ENCODE measurements at regions not wholly inside any gene's neighbourhood (a gene's known extent, or its start where the extent isn't known, plus 50 kb on each side); places are given as distances from the start of the nearest gene placed in this dataset.

GRCh38 chr16:51041546-51041945, 109.5 kb downstream of the SALL1 start:
- DNase-seq (ENCODE audit: low read depth), result no peak
- in situ Hi-C loops (cut with HindIII; ENCODE audit: low pct_unique_long_range_greater_than_20kb, low sequenced_read_pairs), result no loop called here

GRCh38 chr16:51040637-51041036, 110.4 kb downstream of the SALL1 start:
- no peak for DNase-seq (ENCODE audit: low read depth)
- in situ Hi-C loops (cut with HindIII; ENCODE audit: low pct_unique_long_range_greater_than_20kb, low sequenced_read_pairs), result no loop called here

- in situ Hi-C loops (cut with HindIII; ENCODE audit: low pct_unique_long_range_greater_than_20kb, low sequenced_read_pairs), result no loop called here
- no peak for DNase-seq (ENCODE audit: low read depth)
Observed at GRCh38 chr16:51039638-51040331, 111.3 kb downstream of the SALL1 start.

- no peak for DNase-seq (ENCODE audit: low read depth)
- in situ Hi-C loops (cut with HindIII; ENCODE audit: low pct_unique_long_range_greater_than_20kb, low sequenced_read_pairs), result no loop called here
Observed at GRCh38 chr16:51035711-51036110, 115.4 kb downstream of the SALL1 start.

GRCh38 chr16:51035110-51035498, 116.0 kb downstream of the SALL1 start:
- in situ Hi-C loops (cut with HindIII; ENCODE audit: low pct_unique_long_range_greater_than_20kb, low sequenced_read_pairs), result no loop called here
- no peak for DNase-seq (ENCODE audit: low read depth)

- in situ Hi-C loops (cut with HindIII; ENCODE audit: low pct_unique_long_range_greater_than_20kb, low sequenced_read_pairs), result no loop called here
Observed at GRCh38 chr16:51034481-51035109, 116.5 kb downstream of the SALL1 start.

GRCh38 chr16:51031598-51031997, 119.5 kb downstream of the SALL1 start:
- in situ Hi-C loops (cut with HindIII; ENCODE audit: low pct_unique_long_range_greater_than_20kb, low sequenced_read_pairs), result no loop called here

More at GRCh38 chr16:51034481-51035109, 116.5 kb downstream of the SALL1 start:
- no peak for DNase-seq (ENCODE audit: low read depth)

GRCh38 chr16:51030516-51030915, 120.6 kb downstream of the SALL1 start:
- in situ Hi-C loops (cut with HindIII; ENCODE audit: low pct_unique_long_range_greater_than_20kb, low sequenced_read_pairs), result no loop called here
- no peak for DNase-seq (ENCODE audit: low read depth)

More at GRCh38 chr16:51031598-51031997, 119.5 kb downstream of the SALL1 start:
- DNase-seq (ENCODE audit: low read depth), result no peak

- DNase-seq (ENCODE audit: low read depth), result no peak
- in situ Hi-C loops (cut with HindIII; ENCODE audit: low pct_unique_long_range_greater_than_20kb, low sequenced_read_pairs), result no loop called here
Observed at GRCh38 chr16:51025588-51026290, 125.3 kb downstream of the SALL1 start.

- no peak for DNase-seq (ENCODE audit: low read depth)
- in situ Hi-C loops (cut with HindIII; ENCODE audit: low pct_unique_long_range_greater_than_20kb, low sequenced_read_pairs), result no loop called here
Observed at GRCh38 chr16:51024703-51025102, 126.4 kb downstream of the SALL1 start.

- DNase-seq (ENCODE audit: low read depth), result no peak
Observed at GRCh38 chr16:51022955-51023354, 128.1 kb downstream of the SALL1 start.

GRCh38 chr16:51019617-51020016, 131.5 kb downstream of the SALL1 start:
- DNase-seq (ENCODE audit: low read depth), result no peak
- in situ Hi-C loops (cut with HindIII; ENCODE audit: low pct_unique_long_range_greater_than_20kb, low sequenced_read_pairs), result no loop called here

More at GRCh38 chr16:51022955-51023354, 128.1 kb downstream of the SALL1 start:
- in situ Hi-C loops (cut with HindIII; ENCODE audit: low pct_unique_long_range_greater_than_20kb, low sequenced_read_pairs), result no loop called here

GRCh38 chr16:51017969-51018368, 133.1 kb downstream of the SALL1 start:
- in situ Hi-C loops (cut with HindIII; ENCODE audit: low pct_unique_long_range_greater_than_20kb, low sequenced_read_pairs), result no loop called here
- DNase-seq (ENCODE audit: low read depth), result no peak

GRCh38 chr16:51012396-51012795, 138.7 kb downstream of the SALL1 start:
- in situ Hi-C loops (cut with HindIII; ENCODE audit: low pct_unique_long_range_greater_than_20kb, low sequenced_read_pairs), result no loop called here
- DNase-seq (ENCODE audit: low read depth), result no peak

- DNase-seq (ENCODE audit: low read depth), result no peak
- in situ Hi-C loops (cut with HindIII; ENCODE audit: low pct_unique_long_range_greater_than_20kb, low sequenced_read_pairs), result no loop called here
Observed at GRCh38 chr16:51010817-51011216, 140.3 kb downstream of the SALL1 start.

GRCh38 chr16:51009813-51010212, 141.3 kb downstream of the SALL1 start:
- in situ Hi-C loops (cut with HindIII; ENCODE audit: low pct_unique_long_range_greater_than_20kb, low sequenced_read_pairs), result no loop called here
- no peak for DNase-seq (ENCODE audit: low read depth)

- in situ Hi-C loops (cut with HindIII; ENCODE audit: low pct_unique_long_range_greater_than_20kb, low sequenced_read_pairs), result no loop called here
Observed at GRCh38 chr16:51009359-51009758, 141.7 kb downstream of the SALL1 start.

GRCh38 chr16:51008607-51009006, 142.5 kb downstream of the SALL1 start:
- in situ Hi-C loops (cut with HindIII; ENCODE audit: low pct_unique_long_range_greater_than_20kb, low sequenced_read_pairs), result no loop called here

More at GRCh38 chr16:51009359-51009758, 141.7 kb downstream of the SALL1 start:
- DNase-seq (ENCODE audit: low read depth), result no peak

GRCh38 chr16:51008037-51008436, 143.0 kb downstream of the SALL1 start:
- in situ Hi-C loops (cut with HindIII; ENCODE audit: low pct_unique_long_range_greater_than_20kb, low sequenced_read_pairs), result no loop called here
- DNase-seq (ENCODE audit: low read depth), result no peak

More at GRCh38 chr16:51008607-51009006, 142.5 kb downstream of the SALL1 start:
- no peak for DNase-seq (ENCODE audit: low read depth)

All from Caki2 (cell line).